ENCODE measurements at regions not wholly inside any gene's neighbourhood (a gene's known extent, or its start where the extent isn't known, plus 50 kb on each side); places are given as distances from the start of the nearest gene placed in this dataset.

GRCh38 chr2:887639-888038, 63.0 kb upstream of the SNTG2 start:
- no peak for TF ChIP-seq CTCF (IDR thresholded peaks at IDR 0.05)
- TF ChIP-seq POLR2A (IDR thresholded peaks at IDR 0.05), result no peak
- no peak for TF ChIP-seq POLR2AphosphoS5 (IDR thresholded peaks at IDR 0.05)
